KMS-11 (cell line): ENCODE measurements at regions not wholly inside any gene's neighbourhood (a gene's known extent, or its start where the extent isn't known, plus 50 kb on each side); places are given as distances from the start of the nearest gene placed in this dataset.

Experiments used
- H2AFZ ChIP-seq: fragments of 200-600 bp; sonication (generic); 2 replicates; pipeline ENCODE4 v1.6.1; 2016; ENCODE audit warnings: antibody characterized with exemption, mixed run types, low read depth
- H3K27ac ChIP-seq: fragments of 200-600 bp; sonication (generic); 2 replicates; pipeline ENCODE4 v1.6.1; 2016; ENCODE audit warnings: mild to moderate bottlenecking, mixed run types
- H3K27me3 ChIP-seq: fragments of 200-600 bp; sonication (generic); 2 replicates; pipeline ENCODE4 v1.6.1; 2017; ENCODE audit warnings: mild to moderate bottlenecking, low read depth, mixed run types, moderate library complexity; ENCODE audit not compliant: insufficient read depth
- H3K36me3 ChIP-seq: fragments of 200-600 bp; sonication (generic); 2 replicates; pipeline ENCODE4 v1.6.1; 2017; ENCODE audit warnings: mild to moderate bottlenecking, mixed run types; ENCODE audit not compliant: insufficient read depth
- H3K4me1 ChIP-seq: fragments of 200-600 bp; sonication (generic); 2 replicates; pipeline ENCODE4 v1.6.1; 2016; ENCODE audit warnings: mild to moderate bottlenecking, low read depth, mixed run types; ENCODE audit not compliant: poor library complexity, severe bottlenecking
- H3K4me2 ChIP-seq: fragments of 200-600 bp; sonication (generic); 2 replicates; pipeline ENCODE4 v1.7.0; 2016; ENCODE audit warnings: mild to moderate bottlenecking, mixed run types
- H3K4me3 ChIP-seq: fragments of 200-600 bp; sonication (generic); IDR thresholded peaks from 2 replicates; pipeline ENCODE4 v1.6.1; 2017; ENCODE audit warnings: low read depth, low read length, mixed read lengths; ENCODE audit not compliant: insufficient read depth
- H3K79me2 ChIP-seq: fragments of 200-600 bp; sonication (generic); 2 replicates; pipeline ENCODE4 v1.6.1; 2016; ENCODE audit warnings: low read depth, mixed run types; ENCODE audit not compliant: insufficient read depth
- H3K9ac ChIP-seq: fragments of 200-600 bp; sonication (generic); 2 replicates; pipeline ENCODE4 v1.6.1; 2016; ENCODE audit warnings: mild to moderate bottlenecking, mixed run types
- H4K20me1 ChIP-seq: fragments of 200-600 bp; sonication (generic); 2 replicates; pipeline ENCODE4 v1.6.1; 2016; ENCODE audit warnings: mild to moderate bottlenecking, mixed run types; ENCODE audit not compliant: insufficient read depth
- TF ChIP-seq, protein P1 (sequence below): fragments of 200-600 bp; sonication (generic); conservative IDR thresholded peaks from 2 replicates; pipeline ENCODE4 v1.6.1; 2017; ENCODE audit warnings: low read depth, mild to moderate bottlenecking, antibody characterized with exemption, low read length, moderate library complexity, mixed read lengths

DNA sequence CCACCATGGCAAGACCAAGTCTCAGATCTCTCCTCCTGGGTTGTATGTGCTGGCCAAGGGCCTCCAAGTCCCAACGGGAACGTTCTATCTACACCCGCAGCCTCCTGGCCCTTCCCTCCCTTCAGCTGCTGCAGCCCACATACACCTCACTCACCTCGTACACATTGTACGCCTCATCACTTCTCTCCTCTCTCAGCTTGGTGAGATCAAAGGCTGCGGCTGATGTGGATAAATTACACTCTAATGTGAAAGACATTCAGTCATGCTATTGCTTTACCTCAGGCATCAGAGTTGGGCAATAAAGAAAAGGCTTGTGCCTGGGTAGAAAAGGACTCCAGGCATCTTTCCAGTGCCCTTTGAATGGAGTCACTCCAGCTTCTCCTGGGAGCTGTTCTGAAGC is 135.3 kb upstream of the FOXQ1 start:
- Histone ChIP-seq H2AFZ (no peak overlapping the region), H3K27ac (no peak overlapping the region), H3K4me1 (peaks cover 35% of the 10 kb centered on the region), H3K4me2 (no peak overlapping the region), H3K27me3 (no peaks in the 10 kb centered on the region), H3K36me3 (no peaks in the 10 kb centered on the region), H3K4me3 (no peak overlapping the region), H3K79me2 (no peaks in the 10 kb centered on the region), H4K20me1 (no peaks in the 10 kb centered on the region), H3K9ac (no peak overlapping the region)
- TF ChIP-seq, protein P1, sequence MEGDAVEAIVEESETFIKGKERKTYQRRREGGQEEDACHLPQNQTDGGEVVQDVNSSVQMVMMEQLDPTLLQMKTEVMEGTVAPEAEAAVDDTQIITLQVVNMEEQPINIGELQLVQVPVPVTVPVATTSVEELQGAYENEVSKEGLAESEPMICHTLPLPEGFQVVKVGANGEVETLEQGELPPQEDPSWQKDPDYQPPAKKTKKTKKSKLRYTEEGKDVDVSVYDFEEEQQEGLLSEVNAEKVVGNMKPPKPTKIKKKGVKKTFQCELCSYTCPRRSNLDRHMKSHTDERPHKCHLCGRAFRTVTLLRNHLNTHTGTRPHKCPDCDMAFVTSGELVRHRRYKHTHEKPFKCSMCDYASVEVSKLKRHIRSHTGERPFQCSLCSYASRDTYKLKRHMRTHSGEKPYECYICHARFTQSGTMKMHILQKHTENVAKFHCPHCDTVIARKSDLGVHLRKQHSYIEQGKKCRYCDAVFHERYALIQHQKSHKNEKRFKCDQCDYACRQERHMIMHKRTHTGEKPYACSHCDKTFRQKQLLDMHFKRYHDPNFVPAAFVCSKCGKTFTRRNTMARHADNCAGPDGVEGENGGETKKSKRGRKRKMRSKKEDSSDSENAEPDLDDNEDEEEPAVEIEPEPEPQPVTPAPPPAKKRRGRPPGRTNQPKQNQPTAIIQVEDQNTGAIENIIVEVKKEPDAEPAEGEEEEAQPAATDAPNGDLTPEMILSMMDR = no peak

DNA sequence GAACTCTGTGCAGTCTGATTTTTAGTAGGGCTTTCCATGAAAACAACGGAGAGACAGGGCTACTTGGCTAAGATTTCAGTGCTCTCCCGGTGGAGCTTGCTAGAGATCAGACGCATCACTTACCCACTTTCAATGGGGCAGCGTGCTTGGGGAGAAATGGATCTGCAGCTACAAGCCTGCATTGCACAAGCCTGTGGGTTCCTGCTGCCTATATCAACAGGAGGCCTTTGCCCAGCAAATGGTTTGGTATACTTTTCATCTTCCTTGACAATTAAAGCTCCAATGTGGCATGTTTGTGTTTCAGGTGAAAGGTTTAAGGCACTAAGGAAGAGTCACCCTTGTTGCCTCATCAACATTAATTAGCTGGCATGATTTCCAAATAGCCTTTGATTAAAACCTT is 136.0 kb upstream of the FOXQ1 start:
- H3K9ac ChIP-seq = no peak overlapping the region
- no peak overlapping the region for H3K4me2 ChIP-seq
- H3K27me3 ChIP-seq = no peaks in the 10 kb centered on the region
- peaks cover 35% of the 10 kb centered on the region for H3K4me1 ChIP-seq
- H3K36me3 ChIP-seq = no peaks in the 10 kb centered on the region
- H3K4me3 ChIP-seq = no peak overlapping the region
- no peaks in the 10 kb centered on the region for H4K20me1 ChIP-seq
- H3K79me2 ChIP-seq = no peaks in the 10 kb centered on the region
- no peak overlapping the region for H3K27ac ChIP-seq
- H2AFZ ChIP-seq = no peak overlapping the region
- TF ChIP-seq, protein P1 = no peak

DNA sequence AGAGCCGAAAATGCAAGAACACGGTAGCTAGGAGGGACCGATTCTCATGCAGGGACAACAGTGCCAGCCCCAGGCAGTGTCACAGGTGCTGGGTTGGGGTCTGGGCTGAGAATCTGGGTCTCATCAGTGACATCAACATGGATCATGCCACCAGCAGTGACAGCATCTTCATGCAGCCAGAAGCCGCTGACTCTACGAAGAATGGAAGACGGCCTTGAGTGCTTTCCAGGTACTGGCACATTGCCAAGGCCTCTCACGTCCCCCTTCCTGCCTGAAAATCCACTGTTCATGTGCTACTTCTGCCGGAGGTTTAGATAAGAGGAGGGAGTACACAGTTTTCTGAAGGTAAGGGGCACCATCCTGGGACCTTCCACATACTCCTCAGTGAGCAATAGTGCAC is 141.1 kb upstream of the FOXQ1 start:
- H3K4me2 ChIP-seq = no peak overlapping the region
- no peak overlapping the region for H3K27ac ChIP-seq
- H4K20me1 ChIP-seq = no peaks in the 10 kb centered on the region
- H3K4me1 ChIP-seq = peaks cover 13% of the 10 kb centered on the region
- H3K4me3 ChIP-seq = no peak overlapping the region
- H3K79me2 ChIP-seq = no peaks in the 10 kb centered on the region
- TF ChIP-seq, protein P1 = no peak
- no peak overlapping the region for H2AFZ ChIP-seq
- no peaks in the 10 kb centered on the region for H3K27me3 ChIP-seq
- no peak overlapping the region for H3K9ac ChIP-seq
- H3K36me3 ChIP-seq = no peaks in the 10 kb centered on the region

DNA sequence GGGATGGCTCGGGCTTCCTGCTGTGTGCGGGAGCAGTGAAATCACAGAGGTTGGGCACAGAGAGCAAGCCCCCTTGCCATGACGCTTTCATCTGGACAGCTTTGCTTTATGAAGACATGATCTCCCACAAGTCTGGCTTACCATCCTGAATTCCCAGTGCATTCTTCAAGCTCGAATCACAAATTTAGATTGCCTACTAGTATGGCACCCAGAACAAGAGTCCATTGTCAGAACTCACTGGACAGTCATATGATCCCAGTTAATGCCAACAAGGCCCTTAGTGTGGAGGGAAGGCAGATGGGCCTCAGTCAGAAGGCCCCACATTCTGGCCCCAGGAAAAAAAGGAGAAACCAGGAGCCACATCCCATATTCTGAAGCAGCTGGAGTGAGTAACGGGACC is 147.3 kb upstream of the FOXQ1 start:
- Histone ChIP-seq H3K4me2 (no peak overlapping the region), H3K36me3 (no peaks in the 10 kb centered on the region), H3K27ac (no peak overlapping the region), H3K4me3 (no peak overlapping the region), H2AFZ (no peak overlapping the region), H3K9ac (no peak overlapping the region), H3K4me1 (no peaks in the 10 kb centered on the region), H3K79me2 (no peaks in the 10 kb centered on the region), H3K27me3 (no peaks in the 10 kb centered on the region), H4K20me1 (no peaks in the 10 kb centered on the region)
- TF ChIP-seq, protein P1 = no peak
